ENCODE measurements at regions not wholly inside any gene's neighbourhood (a gene's known extent, or its start where the extent isn't known, plus 50 kb on each side); places are given as distances from the start of the nearest gene placed in this dataset.
"Not testable (repeated sequence)": the region's sequence is repeated elsewhere in the genome, so short reads cannot be mapped to it uniquely, and the experiment has no call there.

GRCh38 chr2:225802076-225802475 lies 402.6 kb downstream of the NYAP2 start:
- not testable (repeated sequence) for TF ChIP-seq POLR2A, SPI1 (IDR thresholded peaks at IDR 0.05; ENCODE audit: low read depth, low read length)
